ENCODE measurements at regions not wholly inside any gene's neighbourhood (a gene's known extent, or its start where the extent isn't known, plus 50 kb on each side); places are given as distances from the start of the nearest gene placed in this dataset.

DNA sequence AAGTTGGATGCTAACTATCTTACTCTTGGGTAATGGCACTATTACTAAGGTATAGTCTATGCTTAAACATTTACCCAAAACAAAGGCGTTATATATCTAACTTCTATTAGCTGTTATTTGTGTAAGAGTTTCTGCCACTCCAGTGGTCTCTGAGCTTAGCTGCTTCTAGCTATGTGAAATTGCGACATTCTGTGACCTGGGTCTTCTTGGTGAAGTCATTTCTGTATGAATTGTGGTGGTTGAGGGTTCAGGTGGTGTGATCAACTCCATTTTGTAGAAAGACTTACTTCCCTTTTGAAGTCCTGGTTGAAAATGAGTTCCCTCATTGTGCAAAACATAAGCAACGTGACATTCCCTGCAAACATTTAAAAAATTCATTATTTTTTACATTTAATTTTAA, 221.6 kb downstream of the PIK3C3 start:
- peaks cover 2% of the 10 kb centered on the region for H3K36me3 Mint-ChIP-seq (ENCODE audit: insufficient read depth)
- H3K4me1 Mint-ChIP-seq: no peaks in the 10 kb centered on the region

DNA sequence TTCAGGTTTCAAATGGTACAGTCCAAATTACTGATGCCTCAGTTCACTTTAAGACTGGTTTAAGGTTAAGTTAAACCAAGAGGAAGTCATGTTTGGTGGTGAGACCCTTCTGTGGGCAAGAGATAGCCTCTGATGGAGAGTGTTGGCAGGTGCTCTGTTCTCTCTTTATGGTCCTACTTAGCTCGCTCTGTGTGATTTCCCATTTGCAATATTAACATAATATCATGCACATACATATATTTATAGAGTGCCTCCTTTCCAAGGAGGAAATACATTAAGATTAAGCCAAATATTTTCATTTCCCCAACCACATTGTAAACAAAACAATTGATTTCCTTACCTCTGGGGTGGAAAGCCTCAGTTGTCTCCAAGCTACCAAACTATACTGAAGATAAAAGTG, 222.4 kb downstream of the PIK3C3 start:
- Mint-ChIP-seq H3K4me1 (no peaks in the 10 kb centered on the region), H3K9me3 (no peaks in the 10 kb centered on the region), H3K4me3 (no peak overlapping the region), H3K36me3 (ENCODE audit: insufficient read depth) (peaks cover 2% of the 10 kb centered on the region), H3K27me3 (no peaks in the 10 kb centered on the region), H3K27ac (ENCODE audit: low read depth) (no peak overlapping the region)
- no peak for DNase-seq (ENCODE audit: low spot score in 2 of 2)
- no peak for ATAC-seq (replicated peaks; ENCODE audit: extremely low read depth, poor library complexity, severe bottlenecking)

More for the DNA sequence above, 221.6 kb downstream of the PIK3C3 start:
- Mint-ChIP-seq H3K4me3 (no peak overlapping the region), H3K27me3 (no peaks in the 10 kb centered on the region), H3K27ac (ENCODE audit: low read depth) (no peak overlapping the region), H3K9me3 (no peaks in the 10 kb centered on the region)
- DNase-seq (ENCODE audit: low spot score in 2 of 2): no peak
- ATAC-seq (replicated peaks; ENCODE audit: extremely low read depth, poor library complexity, severe bottlenecking): no peak

DNA sequence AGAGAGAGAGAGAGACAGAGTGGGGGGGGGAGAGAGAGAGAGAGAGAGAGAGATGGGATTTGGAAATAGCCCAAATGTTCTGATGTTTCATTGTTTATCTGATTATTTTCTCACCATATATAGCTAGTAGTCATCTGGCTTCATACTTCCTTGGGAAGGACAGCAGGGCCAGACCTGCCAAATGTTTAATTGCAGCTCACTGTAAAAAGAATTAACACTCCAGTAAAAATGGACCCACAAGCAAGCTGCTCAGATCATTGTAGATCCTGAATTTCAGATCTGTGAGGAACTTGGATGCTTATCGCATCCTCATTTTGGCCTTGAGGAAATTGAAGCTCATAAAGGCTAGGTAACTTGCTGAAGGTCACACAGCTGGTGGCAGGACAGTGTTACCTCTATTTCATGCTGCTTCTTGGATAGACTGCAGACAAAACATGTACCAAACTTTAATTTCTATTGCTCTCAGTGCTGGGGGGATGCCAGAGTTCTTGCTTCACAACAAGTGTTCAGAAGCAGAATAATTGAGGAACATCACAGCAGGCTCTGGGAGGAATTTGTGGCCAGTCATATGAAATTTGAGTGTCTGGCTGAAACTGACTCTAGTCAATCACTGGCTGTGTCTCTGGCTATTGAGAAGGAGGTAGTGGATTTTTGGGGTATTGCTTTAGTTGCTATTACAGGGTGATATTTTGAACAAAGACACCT, 223.5 kb downstream of the PIK3C3 start:
- Mint-ChIP-seq H3K36me3 (ENCODE audit: insufficient read depth) (peaks cover 2% of the 10 kb centered on the region), H3K9me3 (no peaks in the 10 kb centered on the region), H3K4me1 (no peaks in the 10 kb centered on the region), H3K4me3 (no peak overlapping the region), H3K27me3 (no peaks in the 10 kb centered on the region), H3K27ac (ENCODE audit: low read depth) (no peak overlapping the region)
- DNase-seq (ENCODE audit: low spot score in 2 of 2) (no peak), ATAC-seq (replicated peaks; ENCODE audit: extremely low read depth, poor library complexity, severe bottlenecking) (no peak)

DNA sequence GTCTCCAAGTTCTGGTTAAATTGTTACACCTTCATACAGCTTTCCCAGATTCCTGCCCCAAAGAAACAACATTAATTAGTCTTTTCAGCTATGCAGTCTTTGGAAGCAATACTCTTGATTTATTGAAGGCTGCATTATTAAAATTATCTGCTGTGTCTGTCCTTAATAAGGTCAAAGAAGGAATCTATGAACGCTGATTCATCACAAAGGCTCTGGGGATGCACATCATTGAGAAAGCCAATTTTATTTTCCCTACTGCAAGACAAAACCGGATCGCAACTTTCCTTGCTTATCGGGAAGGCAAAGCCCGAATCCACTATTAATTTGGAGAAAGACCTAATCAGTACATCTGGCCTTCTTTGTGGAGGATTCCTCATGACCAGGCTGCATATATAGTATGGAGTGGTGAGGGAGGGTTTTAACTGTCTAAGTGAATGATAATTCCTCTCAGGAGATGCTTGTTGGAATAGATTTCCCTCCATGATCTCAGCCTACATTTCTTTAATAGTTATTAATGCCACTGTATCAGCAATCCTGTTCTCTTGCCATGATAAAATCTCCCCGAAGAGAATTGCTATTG, 224.6 kb downstream of the PIK3C3 start:
- no peaks in the 10 kb centered on the region for H3K27me3 Mint-ChIP-seq
- no peak for ATAC-seq (replicated peaks; ENCODE audit: extremely low read depth, poor library complexity, severe bottlenecking)

DNA sequence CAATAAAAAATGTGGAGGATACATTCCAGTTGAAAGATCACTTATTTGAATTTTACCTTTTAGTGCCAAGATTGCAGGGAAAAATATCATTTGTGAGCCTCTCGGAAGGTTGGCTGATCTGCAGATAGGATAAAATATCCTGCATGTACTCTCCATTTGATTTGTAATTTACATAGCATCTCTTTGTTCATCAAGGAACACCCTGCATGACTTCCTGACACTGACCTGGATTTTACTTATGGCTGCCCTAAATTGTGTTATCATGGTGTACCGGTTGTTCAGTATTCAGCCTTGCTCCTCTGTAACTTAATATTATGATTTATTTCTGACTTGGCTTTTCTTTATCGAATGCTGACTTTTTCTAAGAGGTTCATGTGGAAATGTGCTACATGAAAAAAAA, 226.4 kb downstream of the PIK3C3 start:
- Mint-ChIP-seq H3K4me3 (no peak overlapping the region), H3K4me1 (no peaks in the 10 kb centered on the region), H3K9me3 (no peaks in the 10 kb centered on the region), H3K27me3 (no peaks in the 10 kb centered on the region), H3K27ac (ENCODE audit: low read depth) (no peak overlapping the region), H3K36me3 (ENCODE audit: insufficient read depth) (no peaks in the 10 kb centered on the region)
- ATAC-seq (replicated peaks; ENCODE audit: extremely low read depth, poor library complexity, severe bottlenecking): no peak
- DNase-seq (ENCODE audit: low spot score in 2 of 2): no peak

More for the DNA sequence above, 224.6 kb downstream of the PIK3C3 start:
- no peaks in the 10 kb centered on the region for H3K36me3 Mint-ChIP-seq (ENCODE audit: insufficient read depth)
- H3K27ac Mint-ChIP-seq (ENCODE audit: low read depth): no peak overlapping the region
- no peaks in the 10 kb centered on the region for H3K4me1 Mint-ChIP-seq
- no peak for DNase-seq (ENCODE audit: low spot score in 2 of 2)
- no peaks in the 10 kb centered on the region for H3K9me3 Mint-ChIP-seq
- no peak overlapping the region for H3K4me3 Mint-ChIP-seq

DNA sequence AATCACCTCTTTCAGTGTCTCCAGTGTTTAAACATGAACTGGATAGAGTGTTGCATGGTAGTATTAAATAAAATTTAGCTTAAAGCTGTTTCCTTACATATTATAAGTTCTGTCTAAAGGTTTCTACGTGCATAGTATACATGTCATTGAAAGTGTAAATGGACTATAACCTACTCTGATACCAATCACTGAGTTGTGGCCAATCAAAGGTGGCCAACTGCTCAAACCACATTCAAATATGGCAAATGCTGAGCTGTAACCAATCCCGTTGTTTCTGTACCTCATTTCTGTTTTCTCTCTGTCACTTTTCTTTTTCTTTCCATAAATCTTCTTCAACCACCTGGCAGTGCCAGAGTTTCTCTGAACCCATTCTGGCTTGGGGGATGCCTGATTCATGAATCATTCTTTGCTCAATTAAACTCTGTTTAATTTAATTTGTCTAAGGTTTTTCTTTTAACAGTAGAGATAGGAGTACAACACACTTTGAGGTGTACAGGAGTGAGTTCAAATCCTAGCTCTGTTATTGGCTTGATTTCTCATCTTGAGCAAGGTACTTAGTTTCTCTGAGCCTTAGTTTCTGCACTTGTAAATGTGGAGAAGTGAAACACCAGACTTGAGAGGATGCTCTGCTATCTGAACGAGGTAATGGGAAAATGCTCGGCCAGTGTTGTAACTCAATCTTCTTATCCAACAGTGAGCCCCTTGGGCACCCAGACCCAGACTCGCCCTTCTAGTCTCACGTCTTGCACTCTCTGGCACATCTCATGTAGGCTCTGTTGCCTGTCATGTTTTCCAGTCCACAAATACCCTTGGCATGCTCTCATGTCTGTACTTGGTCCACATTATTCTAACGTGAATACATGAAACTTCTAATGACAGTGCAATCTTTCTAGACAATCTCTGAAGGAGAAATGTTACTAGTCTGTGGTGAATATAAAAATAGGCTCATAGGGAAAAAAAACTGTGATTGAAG, 228.0 kb downstream of the PIK3C3 start:
- no peaks in the 10 kb centered on the region for H3K27me3 Mint-ChIP-seq
- ATAC-seq (replicated peaks; ENCODE audit: extremely low read depth, poor library complexity, severe bottlenecking): no peak
- no peaks in the 10 kb centered on the region for H3K36me3 Mint-ChIP-seq (ENCODE audit: insufficient read depth)
- H3K27ac Mint-ChIP-seq (ENCODE audit: low read depth): no peak overlapping the region
- H3K4me1 Mint-ChIP-seq: no peaks in the 10 kb centered on the region
- DNase-seq (ENCODE audit: low spot score in 2 of 2): no peak
- H3K4me3 Mint-ChIP-seq: no peak overlapping the region
- H3K9me3 Mint-ChIP-seq: no peaks in the 10 kb centered on the region

DNA sequence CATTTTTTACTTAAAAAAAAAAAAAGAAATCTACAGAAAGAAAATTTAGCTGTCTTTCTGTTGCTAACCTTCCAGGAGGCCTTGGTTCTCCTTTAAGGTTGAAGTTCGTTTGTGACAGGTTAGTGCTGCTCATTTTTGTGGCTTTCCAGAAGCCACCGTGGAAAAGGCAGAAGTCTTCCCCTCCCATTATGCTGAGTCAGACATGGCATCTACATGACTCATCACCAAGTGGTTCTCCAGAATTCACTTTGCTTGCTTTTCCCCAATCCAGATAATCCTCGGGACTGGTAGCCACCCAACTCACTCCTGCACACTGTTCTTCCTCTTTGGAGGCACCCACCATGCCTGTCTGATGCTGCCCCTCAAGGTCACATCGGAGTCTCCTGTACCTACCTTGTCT, 228.7 kb downstream of the PIK3C3 start:
- ATAC-seq (replicated peaks; ENCODE audit: extremely low read depth, poor library complexity, severe bottlenecking) (no peak), DNase-seq (ENCODE audit: low spot score in 2 of 2) (no peak)
- Mint-ChIP-seq H3K4me1 (no peaks in the 10 kb centered on the region), H3K4me3 (no peak overlapping the region), H3K27me3 (no peaks in the 10 kb centered on the region), H3K27ac (ENCODE audit: low read depth) (no peak overlapping the region), H3K36me3 (ENCODE audit: insufficient read depth) (no peaks in the 10 kb centered on the region), H3K9me3 (no peaks in the 10 kb centered on the region)

DNA sequence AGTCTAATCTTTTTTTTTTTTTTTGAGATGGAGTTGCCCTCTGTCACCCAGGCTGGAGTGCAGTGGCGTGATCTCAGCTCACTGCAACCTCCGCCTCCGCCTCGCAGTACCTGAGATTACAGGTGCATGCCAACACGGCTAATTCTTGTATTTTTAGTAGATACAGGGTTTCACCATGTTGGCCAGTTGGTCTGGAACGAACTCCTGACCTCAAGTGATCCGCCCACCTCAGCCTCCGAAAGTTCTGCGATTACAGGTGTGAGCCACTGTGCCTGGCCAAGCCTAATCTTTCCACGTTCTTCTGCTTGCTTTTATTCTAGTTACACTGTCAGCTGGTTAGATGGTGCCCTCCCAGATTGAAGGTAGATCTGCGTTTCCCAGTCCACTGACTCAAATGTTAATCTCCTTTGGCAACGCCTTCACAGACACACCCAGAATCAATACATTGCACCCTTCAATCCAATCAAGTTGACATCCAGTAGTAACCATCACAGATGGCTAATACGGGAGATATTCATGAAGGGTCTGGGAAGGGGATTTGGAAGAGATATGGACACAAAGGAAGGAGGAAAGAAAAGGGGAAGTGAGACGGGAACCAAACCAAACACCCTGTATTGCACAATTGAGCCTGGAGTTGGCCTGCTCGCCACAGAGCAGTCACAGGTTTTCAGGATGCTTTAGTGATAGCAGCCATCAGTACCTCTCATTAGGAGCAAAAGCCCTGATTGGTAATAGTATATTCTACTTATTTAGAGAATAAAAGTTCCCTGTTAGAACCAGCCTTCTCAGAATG, 229.8 kb downstream of the PIK3C3 start:
- no peaks in the 10 kb centered on the region for H3K36me3 Mint-ChIP-seq (ENCODE audit: insufficient read depth)
- no peak overlapping the region for H3K4me3 Mint-ChIP-seq
- H3K27me3 Mint-ChIP-seq: no peaks in the 10 kb centered on the region
- no peak for DNase-seq (ENCODE audit: low spot score in 2 of 2)
- H3K4me1 Mint-ChIP-seq: no peaks in the 10 kb centered on the region
- no peak for ATAC-seq (replicated peaks; ENCODE audit: extremely low read depth, poor library complexity, severe bottlenecking)
- H3K27ac Mint-ChIP-seq (ENCODE audit: low read depth): no peak overlapping the region
- peaks cover 7% of the 10 kb centered on the region for H3K9me3 Mint-ChIP-seq

DNA sequence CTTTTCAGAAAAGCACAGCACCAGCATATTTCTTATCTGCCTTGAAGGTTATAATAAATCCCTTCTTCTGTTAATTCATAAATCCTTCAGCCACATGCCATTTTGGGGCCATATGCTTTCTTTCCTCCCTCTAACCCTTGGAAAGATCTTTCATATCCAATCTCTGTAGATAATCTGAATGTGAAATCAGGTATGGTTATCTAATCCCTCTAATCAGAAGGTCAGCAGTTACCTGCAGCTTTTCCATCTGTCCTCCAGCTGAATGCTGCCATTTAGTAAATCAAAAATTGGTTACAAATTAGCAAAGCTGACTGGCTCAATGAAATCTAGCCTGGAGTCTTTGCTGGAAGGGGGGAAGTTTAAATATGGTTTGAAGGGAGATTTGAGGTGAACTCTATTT, 230.5 kb downstream of the PIK3C3 start:
- Mint-ChIP-seq H3K27me3 (no peaks in the 10 kb centered on the region), H3K36me3 (ENCODE audit: insufficient read depth) (no peaks in the 10 kb centered on the region), H3K9me3 (peaks cover 7% of the 10 kb centered on the region), H3K4me3 (no peak overlapping the region), H3K27ac (ENCODE audit: low read depth) (no peak overlapping the region), H3K4me1 (no peaks in the 10 kb centered on the region)
- DNase-seq (ENCODE audit: low spot score in 2 of 2): no peak
- ATAC-seq (replicated peaks; ENCODE audit: extremely low read depth, poor library complexity, severe bottlenecking): no peak

DNA sequence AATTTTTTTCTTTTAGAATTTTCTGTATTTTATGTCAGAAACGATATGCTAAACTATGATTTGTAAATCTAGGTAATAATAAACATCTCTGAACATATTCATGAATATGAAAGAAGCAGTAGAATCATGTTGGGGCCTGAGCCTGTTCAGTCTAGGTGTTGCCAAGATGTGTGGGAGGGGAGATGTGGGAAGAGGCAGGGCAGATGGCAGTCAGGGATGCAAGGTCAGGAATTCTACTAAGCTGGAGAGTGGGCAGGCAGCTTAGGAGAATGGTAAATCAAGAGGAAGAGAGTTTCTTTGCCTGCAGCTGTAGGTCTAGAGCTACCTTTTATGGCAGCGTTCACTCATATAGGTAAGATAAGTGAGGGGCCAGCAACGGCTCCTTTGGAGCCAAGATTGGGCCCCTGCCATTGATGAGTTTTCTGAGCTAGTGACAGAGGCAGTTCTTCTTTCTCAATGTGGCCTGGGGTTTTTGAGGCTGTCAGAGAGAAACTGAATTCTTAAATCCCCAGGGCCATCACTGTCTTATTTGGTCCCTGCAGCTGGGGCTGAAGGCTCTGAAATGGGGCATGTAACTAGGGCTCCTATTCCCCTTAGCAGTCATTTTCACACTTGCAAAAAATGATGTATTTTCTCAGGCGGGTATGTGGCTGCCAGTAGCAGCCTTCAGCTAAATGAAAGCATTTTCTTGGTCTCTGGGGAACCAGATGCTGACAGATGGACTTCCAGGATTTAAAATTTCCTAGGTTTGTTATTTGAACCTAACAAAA, 232.8 kb downstream of the PIK3C3 start:
- DNase-seq (ENCODE audit: low spot score in 2 of 2) (no peak), ATAC-seq (replicated peaks; ENCODE audit: extremely low read depth, poor library complexity, severe bottlenecking) (no peak)
- H3K4me3 Mint-ChIP-seq: no peak overlapping the region
- no peaks in the 10 kb centered on the region for H3K4me1 Mint-ChIP-seq
- peaks cover 7% of the 10 kb centered on the region for H3K9me3 Mint-ChIP-seq
- no peak overlapping the region for H3K27ac Mint-ChIP-seq (ENCODE audit: low read depth)
- no peaks in the 10 kb centered on the region for H3K36me3 Mint-ChIP-seq (ENCODE audit: insufficient read depth)
- H3K27me3 Mint-ChIP-seq: no peaks in the 10 kb centered on the region

DNA sequence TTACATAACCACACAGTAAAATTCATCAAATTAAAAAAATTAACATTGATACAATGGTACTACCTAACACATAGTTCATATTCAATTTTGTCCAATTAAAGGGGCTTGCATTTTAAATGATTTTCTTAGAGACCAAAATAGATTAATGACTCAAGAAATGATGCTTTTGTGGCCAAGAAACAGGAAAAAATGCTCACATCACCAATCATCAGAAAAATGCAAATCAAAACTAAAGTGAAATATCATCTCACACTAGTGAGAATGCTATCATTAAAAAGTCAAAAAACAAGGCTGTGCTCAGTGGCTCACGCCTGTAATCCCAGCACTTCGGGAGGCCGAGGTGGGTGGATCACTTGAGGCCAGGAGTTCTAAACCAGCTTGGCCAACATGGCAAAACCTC, 235.6 kb downstream of the PIK3C3 start:
- DNase-seq (ENCODE audit: low spot score in 2 of 2) (no peak), ATAC-seq (replicated peaks; ENCODE audit: extremely low read depth, poor library complexity, severe bottlenecking) (no peak)
- Mint-ChIP-seq H3K27me3 (no peaks in the 10 kb centered on the region), H3K4me1 (no peaks in the 10 kb centered on the region), H3K4me3 (no peak overlapping the region), H3K36me3 (ENCODE audit: insufficient read depth) (no peaks in the 10 kb centered on the region), H3K9me3 (peaks cover 7% of the 10 kb centered on the region), H3K27ac (ENCODE audit: low read depth) (no peak overlapping the region)

Measured in central memory CD8-positive, alpha-beta T cell (primary cell).